GM12878 (cell line): ENCODE measurements at regions not wholly inside any gene's neighbourhood (a gene's known extent, or its start where the extent isn't known, plus 50 kb on each side); places are given as distances from the start of the nearest gene placed in this dataset.

Source experiments
- ATAC-seq: fragments of 200-7000 bp; cut with Tn5 transposase; 3 replicates; pipeline ENCODE4 v1.9.1; 2020; ENCODE audit warnings: mild to moderate bottlenecking, moderate library complexity
- BruUV-seq: library from RNA; stranded (reverse); fragments of 400-500 nt; replicated peaks from 2 replicates; lab custom pipeline; 2021; lab: Mats Ljungman, UMichigan
- CTCF ChIA-PET: fragments of 300-600 bp; sonication (Branson Sonifier 250); formaldehyde crosslinking; extraction: SDS; loops from one replicate; lab custom pipeline; 2021; ENCODE audit warnings: inconsistent platforms; lab: Yijun Ruan, JAX
- POLR2A ChIA-PET: fragments of 350-600 bp; formaldehyde crosslinking; extraction: SDS; loops from one replicate; lab custom pipeline; 2021; ENCODE audit warnings: inconsistent platforms; lab: Charles Lee
- RAD21 ChIA-PET: fragments of 300-600 bp; sonication (Branson Sonifier 250); formaldehyde crosslinking; loops from one replicate; lab custom pipeline; 2023; ENCODE audit warnings: antibody characterized with exemption; ENCODE audit not compliant: unreplicated experiment; lab: Charles Lee
- SMC1A ChIA-PET: fragments of 300-600 bp; sonication (Branson Sonifier 250); formaldehyde crosslinking; loops from one replicate; lab custom pipeline; 2023; ENCODE audit not compliant: unreplicated experiment, uncharacterized antibody; lab: Charles Lee
- DNase-seq: peaks from one replicate; pipeline ENCODE4 v3.0.0-alpha.2; 2011; ENCODE audit warnings: low read depth, low spot score
- FAIRE-seq: peaks from 3 replicates; lab custom pipeline; 2011; peaks lifted over from hg19 to GRCh38; lab: Jason Lieb, UNC
- H2AFZ ChIP-seq: 2 replicates; pipeline ENCODE4 v1.6.0; 2011; ENCODE audit warnings: low read depth, low read length, control low read depth; ENCODE audit not compliant: control insufficient read depth
- H3K27ac ChIP-seq: 2 replicates; pipeline ENCODE4 v1.5.1; 2011; ENCODE audit warnings: control low read depth; ENCODE audit not compliant: control insufficient read depth, insufficient read depth
- H3K27me3 ChIP-seq, 2 experiments: replicated peaks in 1 of 2; 2 replicates each; pipeline versions ENCODE4 v1.6.0 to v1.6.1; 2011; ENCODE audit warnings: low read length in 1 of 2; ENCODE audit not compliant: control insufficient read depth in 2 of 2, insufficient read depth in 2 of 2
- H3K36me3 ChIP-seq, 2 experiments: 2 replicates each; pipeline ENCODE4 v1.5.1; 2011; ENCODE audit warnings: low read length in 1 of 2; ENCODE audit not compliant: control insufficient read depth in 2 of 2, insufficient read depth in 2 of 2
- H3K4me1 ChIP-seq: 2 replicates; pipeline ENCODE4 v1.6.1; 2011; ENCODE audit warnings: mild to moderate bottlenecking, low read length, moderate library complexity, mixed read lengths; ENCODE audit not compliant: control insufficient read depth, insufficient read depth
- H3K4me2 ChIP-seq: 2 replicates; pipeline ENCODE4 v1.6.0; 2011; ENCODE audit warnings: control low read depth; ENCODE audit not compliant: control insufficient read depth, insufficient read depth
- H3K4me3 ChIP-seq: fragments of 200-600 bp; sonication (generic); 2 replicates; pipeline ENCODE4 v1.5.1; 2016
- H3K79me2 ChIP-seq: 2 replicates; pipeline ENCODE4 v1.6.0; 2011; ENCODE audit warnings: low read length; ENCODE audit not compliant: control insufficient read depth, insufficient read depth
- H3K9ac ChIP-seq: 2 replicates; pipeline ENCODE4 v1.8.0; 2011; ENCODE audit warnings: low read length, control low read depth, mixed read lengths; ENCODE audit not compliant: control insufficient read depth, insufficient read depth
- H3K9me3 ChIP-seq: replicated peaks from 3 replicates; pipeline ENCODE4 v1.5.1; 2011; ENCODE audit warnings: mild to moderate bottlenecking, low read length; ENCODE audit not compliant: control insufficient read depth, insufficient read depth
- H4K20me1 ChIP-seq: 2 replicates; pipeline ENCODE4 v1.6.0; 2011; ENCODE audit not compliant: control insufficient read depth, insufficient read depth
- BACH1 ChIP-seq: fragments of 450-650 bp; IDR thresholded peaks from 2 replicates; pipeline ENCODE4 v1.6.1; 2017; ENCODE audit warnings: mild to moderate bottlenecking, borderline replicate concordance
- BHLHE40 ChIP-seq, 2 experiments: fragments of 450-650 bp in 1 of 2; IDR thresholded peaks; 2 replicates each; pipeline ENCODE4 v1.6.1; 2011 to 2017; ENCODE audit warnings: low read depth in 2 of 2, borderline replicate concordance in 1 of 2, improper control_type of control experiment in 1 of 2, low read length in 1 of 2, mild to moderate bottlenecking in 1 of 2
- BRCA1 ChIP-seq: IDR thresholded peaks from 2 replicates; pipeline ENCODE4 v1.6.1; 2011; ENCODE audit warnings: low read depth, low read length, improper control_type of control experiment
- CEBPB ChIP-seq, 2 experiments: fragments of 150-350 bp in 1 of 2; IDR thresholded peaks; 2 replicates each; pipeline ENCODE4 v1.6.1; 2012 to 2014; ENCODE audit warnings: low read depth in 2 of 2, low read length in 2 of 2, borderline replicate concordance in 1 of 2, inconsistent platforms in 1 of 2
- DPF2 ChIP-seq: fragments of 450-650 bp; IDR thresholded peaks from 2 replicates; pipeline ENCODE4 v1.6.1; 2017; ENCODE audit warnings: mild to moderate bottlenecking
- EP300 ChIP-seq, 2 experiments: fragments of 150-350 bp in 1 of 2; IDR thresholded peaks; 2 replicates each; pipeline ENCODE4 v1.6.1; 2011 to 2012; ENCODE audit warnings: low read depth in 2 of 2, low read length in 2 of 2, borderline replicate concordance in 1 of 2, improper control_type of control experiment in 1 of 2, inconsistent platforms in 1 of 2; ENCODE audit not compliant: control insufficient read depth in 1 of 2
- FOXK2 ChIP-seq: fragments of 450-650 bp; IDR thresholded peaks from 2 replicates; pipeline ENCODE4 v1.6.1; 2017; ENCODE audit warnings: mild to moderate bottlenecking, moderate library complexity
- HDAC2 ChIP-seq: fragments of 200-600 bp; sonication (generic); IDR thresholded peaks from 2 replicates; pipeline ENCODE4 v1.6.1; 2017
- HDGF ChIP-seq: fragments of 450-650 bp; IDR thresholded peaks from 2 replicates; pipeline ENCODE4 v1.6.1; 2016; ENCODE audit warnings: antibody characterized with exemption
- HSF1 ChIP-seq: fragments of 150-350 bp; IDR thresholded peaks from 2 replicates; pipeline ENCODE4 v1.6.1; 2014; ENCODE audit warnings: mild to moderate bottlenecking, low read depth, low read length
- KDM1A ChIP-seq: fragments of 200-600 bp; sonication (generic); IDR thresholded peaks from 2 replicates; pipeline ENCODE4 v1.6.1; 2016; ENCODE audit warnings: borderline replicate concordance
- MXI1 ChIP-seq: fragments of 150-350 bp; IDR thresholded peaks from 2 replicates; pipeline ENCODE4 v1.6.1; 2011; ENCODE audit warnings: low read depth, mild to moderate bottlenecking, inconsistent platforms, low read length, improper control_type of control experiment
- NFIC ChIP-seq: IDR thresholded peaks from 2 replicates; pipeline ENCODE4 v1.6.1; 2012; ENCODE audit warnings: low read depth, mild to moderate bottlenecking, inconsistent platforms, low read length, moderate library complexity
- NFXL1 ChIP-seq: fragments of 450-650 bp; IDR thresholded peaks from 2 replicates; pipeline ENCODE4 v1.6.1; 2017; ENCODE audit warnings: antibody characterized with exemption, mild to moderate bottlenecking, borderline replicate concordance
- SMC3 ChIP-seq: IDR thresholded peaks from 2 replicates; pipeline ENCODE4 v1.6.1; 2011; ENCODE audit warnings: low read length, improper control_type of control experiment, borderline replicate concordance
- STAT3 ChIP-seq: IDR thresholded peaks from 2 replicates; pipeline ENCODE4 v1.6.1; 2011; ENCODE audit warnings: low read depth, low read length, improper control_type of control experiment
- TARDBP ChIP-seq: IDR thresholded peaks from 2 replicates; pipeline ENCODE4 v1.6.1; 2016; ENCODE audit warnings: borderline replicate concordance
- USF2 ChIP-seq: IDR thresholded peaks from 2 replicates; pipeline ENCODE4 v1.6.1; 2011; ENCODE audit warnings: low read depth, low read length, improper control_type of control experiment, borderline replicate concordance
- WGBS: methylation state at CpG from one replicate; pipeline ENCODE4 v1.1.6; 2016; ENCODE audit warnings: low lambda C conversion rate; ENCODE audit not compliant: insufficient replicate concordance, insufficient coverage; ENCODE audit errors: missing lambda C conversion rate; 5-methylcytosine and 5-hydroxymethylcytosine counted together
- in situ Hi-C: fragments of 300-500 bp; cut with MboI; formaldehyde crosslinking; loops from 9 replicates; pipeline ENCODE4 v1.14.3; 2018; ENCODE audit warnings: mixed read lengths
- intact Hi-C: fragments of 100-400 bp; cut with micrococcal nuclease; formaldehyde crosslinking; loops from one replicate; pipeline ENCODE4 v1.14.2; 2022; ENCODE audit not compliant: unreplicated experiment

DNA sequence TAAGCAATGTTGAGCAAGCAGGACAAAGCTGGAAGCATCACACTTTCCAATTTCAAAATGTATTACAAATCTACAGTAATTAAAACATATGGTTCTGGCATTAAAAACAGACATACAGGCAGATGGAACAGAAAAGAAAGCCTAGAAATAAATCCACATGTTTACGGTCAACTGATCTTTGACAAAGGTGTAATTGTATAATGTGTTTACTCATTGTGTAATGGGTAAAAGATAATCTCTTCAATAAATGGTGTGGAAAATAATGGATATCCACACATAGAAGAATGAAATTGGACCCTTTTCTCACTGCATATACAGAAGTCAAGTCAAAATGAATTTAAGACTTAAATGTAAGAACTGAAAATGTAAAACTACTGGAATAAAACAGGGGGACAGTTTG, 394.2 kb downstream of the ANKRD50 start (continued):
- no peak for TF ChIP-seq EP300 (IDR thresholded peaks at IDR 0.05; ENCODE audit: borderline replicate concordance in 1 of 2, control insufficient read depth in 1 of 2, low read depth in 2 of 2, low read length in 2 of 2)
- TF ChIP-seq HSF1: no peak
- no peak for TF ChIP-seq MXI1
- TF ChIP-seq NFIC: no peak

- TF ChIP-seq SMC3: no peak
- TF ChIP-seq NFXL1: no peak
- no peak for TF ChIP-seq FOXK2
- no peak for TF ChIP-seq TARDBP
- no peak for TF ChIP-seq CEBPB (IDR thresholded peaks at IDR 0.05; ENCODE audit: borderline replicate concordance in 1 of 2, low read depth in 2 of 2, low read length in 2 of 2)
- TF ChIP-seq DPF2: no peak
- TF ChIP-seq BACH1: no peak
- no peak for TF ChIP-seq HDAC2
- TF ChIP-seq HDGF: no peak
- TF ChIP-seq BHLHE40 (IDR thresholded peaks at IDR 0.05; ENCODE audit: borderline replicate concordance in 1 of 2, low read depth in 2 of 2, low read length in 1 of 2): no peak
- TF ChIP-seq USF2: no peak
- TF ChIP-seq STAT3: no peak
- no peak for TF ChIP-seq BRCA1
- no peak for TF ChIP-seq KDM1A
- ATAC-seq (no peak), DNase-seq (no peak), FAIRE-seq (no peak)
- WGBS: 17% methylated on average over 3 of the region's 3 CpGs
- RAD21 ChIA-PET: no interaction called here
- Histone ChIP-seq H3K79me2 (no peaks in the 10 kb centered on the region), H3K36me3 (no peaks in the 10 kb centered on the region), H3K9ac (no peak overlapping the region), H3K4me3 (no peak overlapping the region), H3K4me1 (no peaks in the 10 kb centered on the region), H3K27ac (no peak overlapping the region), H4K20me1 (no peaks in the 10 kb centered on the region), H3K9me3 (no peaks in the 10 kb centered on the region), H3K4me2 (no peak overlapping the region), H3K27me3 (no peaks in the 10 kb centered on the region), H2AFZ (no peak overlapping the region)
- intact Hi-C loops (loop anchor here (5.0 to 10.0 kb wide), 2 partner anchors 927 to 1219 kb away; partner anchors contain the start of gene SPRY1), in situ Hi-C loops (no loop called here)
- no TSS peak for BruUV-seq
- POLR2A ChIA-PET: no interaction called here
- SMC1A ChIA-PET: interaction anchor here (0.6 kb wide), 1 partner anchor 661 kb away, joined by 3 read pairs; no protein-coding TSS in a partner anchor
- CTCF ChIA-PET: interaction anchor here (1.3 to 2.3 kb wide), 2 partner anchors 13 to 548 kb away, joined by 9 to 14 read pairs; no protein-coding TSS in a partner anchor
Observed at GRCh38 chr4:124321364-124321763, 391.2 kb downstream of the ANKRD50 start.
